DMS114 treated with DMSO at 0.1 percent for 48 hours (cell line): ENCODE measurements at regions not wholly inside any gene's neighbourhood (a gene's known extent, or its start where the extent isn't known, plus 50 kb on each side); places are given as distances from the start of the nearest gene placed in this dataset.

Source experiments
- DNase-seq: peaks from one replicate; lab custom pipeline; 2025; ENCODE audit not compliant: unreplicated experiment; lab: John Stamatoyannopoulos, UW

DNA sequence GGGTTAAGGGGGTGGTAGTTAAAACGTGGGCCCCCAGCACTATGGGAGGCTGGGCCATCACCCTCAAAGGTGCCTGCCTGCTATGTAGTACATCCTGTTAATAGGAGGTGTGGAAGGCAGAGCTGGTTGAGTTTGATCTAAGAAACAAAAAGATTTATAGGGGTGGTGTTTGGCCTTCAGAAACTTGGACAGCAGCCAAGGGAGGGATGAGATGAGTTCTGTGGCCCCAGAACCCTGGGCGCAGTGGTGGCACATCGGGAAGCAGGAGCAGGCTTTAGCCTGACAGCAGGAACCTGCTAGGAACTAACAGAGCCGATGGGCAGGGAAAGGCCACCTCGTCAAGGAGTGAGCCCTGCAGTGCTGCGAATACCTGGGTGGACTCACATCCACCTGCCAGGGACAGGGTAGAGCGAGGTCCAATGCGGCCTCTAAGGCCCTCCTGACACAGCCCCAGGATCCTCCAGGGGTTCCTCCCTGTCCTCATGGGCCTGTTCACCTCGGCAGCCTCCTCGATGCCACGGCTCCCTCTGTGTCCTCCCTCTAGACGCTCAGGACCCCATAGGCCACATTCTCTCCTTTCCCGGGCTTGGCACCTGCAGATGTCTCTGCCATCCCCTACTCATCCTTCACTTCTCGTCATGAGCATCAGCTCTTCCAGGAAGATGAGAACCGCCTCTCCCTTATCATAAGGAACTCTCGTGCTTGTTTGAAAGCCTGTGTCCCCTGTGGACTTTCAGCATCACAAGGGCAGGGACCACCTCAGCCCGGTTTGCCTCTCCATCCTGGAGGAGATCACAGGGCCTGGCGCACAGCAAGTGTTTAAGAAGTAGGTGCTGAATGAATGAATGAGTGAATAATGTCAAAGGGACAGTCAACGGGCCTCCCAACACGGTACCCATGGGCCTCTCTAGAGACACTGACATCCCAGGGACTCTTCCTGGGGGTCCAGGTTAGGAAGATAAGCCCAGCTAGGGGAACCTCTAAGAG lies 103.5 kb upstream of the TNRC6C start:
- DNase-seq: no peak

DNA sequence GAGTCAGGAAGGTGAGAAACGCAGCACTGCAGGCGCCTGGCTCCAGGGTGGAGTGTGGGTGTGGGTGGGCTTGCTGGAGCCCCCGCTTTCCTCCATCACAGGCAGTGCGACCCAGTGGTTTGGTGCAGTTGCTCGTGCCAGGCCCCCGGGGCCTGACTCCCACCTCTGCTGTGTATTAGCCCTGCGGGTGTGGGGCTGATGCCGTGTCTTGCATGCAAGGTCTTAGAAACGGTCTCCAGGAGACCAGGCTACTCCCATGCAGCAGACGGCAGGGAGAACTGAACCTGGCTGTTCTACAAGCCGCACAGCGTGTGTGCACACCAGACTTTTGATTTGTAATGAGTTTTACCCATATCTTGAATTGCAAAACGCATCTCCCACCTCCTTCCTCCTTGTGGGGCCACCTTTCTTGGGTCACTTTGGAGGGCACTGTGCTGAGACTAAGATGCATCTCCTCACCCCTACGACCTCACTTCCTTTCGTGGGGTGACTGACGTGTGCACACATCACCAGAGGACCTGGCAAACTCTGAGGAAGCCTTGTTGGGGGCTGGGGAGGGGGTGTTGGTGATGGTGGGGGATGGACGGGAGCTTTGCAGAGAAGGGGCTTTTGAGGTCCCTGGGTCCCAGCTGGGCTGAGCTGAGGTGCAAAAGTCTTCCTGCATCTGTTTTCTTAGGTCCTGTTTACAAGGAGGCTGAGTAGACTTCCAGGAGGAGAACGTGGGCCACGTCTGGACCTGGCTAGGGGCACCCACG lies 101.8 kb upstream of the TNRC6C start:
- DNase-seq: no peak

DNA sequence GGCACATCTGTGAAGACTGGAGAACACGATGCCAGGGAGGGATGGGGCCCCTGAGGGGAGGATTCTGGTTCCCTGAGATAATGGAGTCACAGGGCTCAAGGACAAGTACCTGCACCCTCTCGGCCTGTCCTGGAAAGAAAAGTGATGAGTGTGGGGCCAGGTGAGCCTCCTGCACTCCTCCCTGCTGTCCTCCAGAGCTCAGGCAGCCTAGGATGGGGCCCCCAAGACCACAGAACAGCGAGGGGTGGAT lies 101.3 kb upstream of the TNRC6C start:
- no peak for DNase-seq

DNA sequence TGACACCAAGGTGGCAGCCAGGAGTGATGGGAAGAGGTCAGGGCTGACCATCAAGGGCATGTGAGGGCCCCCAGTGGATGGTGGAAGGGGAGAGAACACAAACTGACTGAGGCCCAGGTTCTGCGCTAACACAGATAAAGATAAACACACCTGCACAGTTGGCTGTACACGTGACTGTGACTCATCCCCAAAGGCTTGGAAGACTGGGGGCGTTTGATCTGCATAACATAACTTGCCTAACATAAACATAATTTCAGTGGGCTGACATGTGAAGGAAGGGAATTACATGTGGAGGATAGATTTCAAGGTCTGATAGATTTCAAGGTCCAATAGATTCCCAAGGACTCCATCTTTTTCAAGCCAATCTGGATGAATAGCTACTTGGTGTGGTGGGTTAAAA lies 100.9 kb upstream of the TNRC6C start:
- no peak for DNase-seq

DNA sequence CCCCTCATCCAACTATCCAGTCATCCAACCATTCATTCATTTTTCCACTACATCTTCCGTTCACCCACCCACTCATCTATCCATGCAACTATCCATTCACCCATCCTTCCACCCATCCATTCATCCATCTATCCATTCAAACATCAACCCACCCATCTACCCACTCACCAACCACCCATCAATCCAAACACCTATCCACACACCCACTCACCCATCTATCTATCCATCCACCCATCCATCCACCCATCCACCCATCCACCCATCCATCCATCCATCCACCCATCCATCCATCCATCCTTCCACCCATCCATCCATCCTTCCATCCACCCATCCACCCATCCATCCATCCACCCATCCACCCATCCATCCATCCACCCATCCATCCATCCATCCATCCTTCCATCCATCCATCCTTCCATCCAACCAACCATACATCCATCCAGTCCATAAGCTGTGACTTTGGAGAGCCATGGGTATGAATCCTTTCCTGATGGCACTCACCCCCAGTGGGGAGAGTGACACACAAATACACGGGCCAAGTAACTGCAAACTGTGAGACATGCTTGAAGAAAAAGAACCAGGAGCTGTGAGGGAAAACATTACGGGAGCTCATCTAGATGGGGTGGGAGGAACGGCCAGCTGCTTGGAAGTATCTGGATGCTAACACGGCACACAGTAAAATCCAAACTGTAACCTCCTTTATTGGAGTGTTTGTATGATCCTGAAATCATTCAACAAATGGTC lies 100.0 kb upstream of the TNRC6C start:
- DNase-seq: no peak

DNA sequence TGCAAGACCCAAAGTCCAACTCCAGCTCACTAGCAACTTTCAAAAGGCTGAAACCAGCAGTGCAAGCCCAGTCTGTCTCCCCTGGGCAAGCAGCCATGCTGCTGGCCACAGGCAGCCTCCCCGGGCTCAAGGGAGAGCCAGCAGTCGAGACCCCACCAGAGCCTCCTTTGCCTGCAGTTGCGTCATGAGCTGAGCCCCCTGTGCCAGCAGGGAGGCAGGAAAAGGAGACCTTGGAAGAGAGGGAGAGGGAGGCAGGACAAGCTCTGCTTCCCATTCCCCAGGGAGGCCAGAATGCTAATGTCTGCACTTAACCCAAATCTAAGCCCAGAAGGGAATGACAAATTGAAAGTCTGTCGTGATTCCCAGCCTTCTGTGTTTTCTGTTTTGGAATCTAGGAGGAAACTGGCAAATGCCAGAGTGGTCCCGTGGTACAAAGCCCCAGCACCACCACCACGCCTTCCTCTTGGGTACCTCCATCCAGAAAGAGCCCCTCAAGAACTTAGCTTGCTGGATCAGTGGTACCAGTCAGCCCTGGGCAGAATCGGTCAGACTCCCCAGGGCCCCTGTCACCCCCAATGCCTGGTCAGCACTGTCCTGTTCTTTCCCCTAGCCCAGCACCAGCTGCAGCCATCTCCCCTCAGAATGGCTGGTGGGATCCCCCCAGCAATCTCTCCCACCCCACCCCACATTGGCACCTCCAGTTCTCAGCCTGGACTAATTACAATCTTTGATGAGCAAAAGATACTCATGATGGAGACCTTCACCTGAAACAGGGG lies 99.3 kb upstream of the TNRC6C start:
- no peak for DNase-seq

DNA sequence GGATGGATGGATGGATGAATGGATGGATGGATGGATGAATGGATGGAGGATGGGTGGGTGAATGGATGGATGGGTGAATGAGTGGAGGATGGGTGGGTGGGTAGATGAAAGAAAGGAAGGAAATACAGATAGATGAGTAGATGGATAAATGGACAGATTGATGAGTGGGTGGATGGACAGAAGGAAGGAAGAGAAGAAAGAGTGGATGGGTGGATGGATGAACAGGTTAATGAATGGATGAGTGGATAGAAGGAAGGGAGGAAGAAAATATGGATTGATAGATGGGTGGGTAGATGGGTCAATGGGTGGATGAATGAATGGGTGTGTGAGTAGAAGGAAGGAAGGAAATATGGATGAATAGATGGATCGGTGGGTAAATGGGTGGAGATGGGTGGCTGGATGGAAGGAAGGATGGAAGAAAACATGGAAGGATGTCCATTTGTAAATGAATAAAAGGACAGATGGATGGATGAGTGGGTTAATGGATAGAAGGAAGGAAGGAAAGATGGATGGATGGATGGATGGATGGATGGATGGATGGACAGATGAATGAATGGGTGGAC lies 97.3 kb upstream of the TNRC6C start:
- no peak for DNase-seq

DNA sequence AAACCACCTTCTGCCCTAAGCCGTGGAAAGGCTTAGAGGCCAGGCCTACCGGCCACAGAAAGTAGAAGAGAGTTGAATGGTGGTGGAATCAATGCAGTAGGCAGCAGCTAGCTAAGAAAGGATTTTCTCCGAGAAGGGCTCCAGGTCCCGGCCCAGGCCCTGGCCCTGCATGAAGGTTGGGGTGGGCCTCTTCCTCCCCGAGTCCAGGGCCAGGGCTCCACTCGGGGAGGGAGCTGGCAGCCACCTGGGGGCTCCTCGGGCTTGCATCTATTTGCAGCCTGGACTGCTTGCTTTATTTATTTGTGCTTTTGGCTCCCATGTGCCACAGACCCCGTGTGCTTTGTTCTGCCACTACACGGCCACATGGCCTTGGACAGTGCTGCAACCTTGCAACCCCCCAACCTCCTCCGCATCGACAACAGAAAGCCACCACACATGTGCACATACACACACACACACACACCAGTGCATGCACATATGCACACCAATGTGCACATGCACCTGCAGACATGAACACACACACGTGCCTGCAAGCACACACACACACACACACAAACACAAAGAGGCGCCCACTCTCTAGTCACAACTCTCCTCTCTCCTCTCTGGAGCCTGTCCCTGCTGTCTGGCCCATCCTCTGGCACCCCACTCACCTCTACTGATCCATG lies 96.4 kb upstream of the TNRC6C start:
- DNase-seq: no peak

DNA sequence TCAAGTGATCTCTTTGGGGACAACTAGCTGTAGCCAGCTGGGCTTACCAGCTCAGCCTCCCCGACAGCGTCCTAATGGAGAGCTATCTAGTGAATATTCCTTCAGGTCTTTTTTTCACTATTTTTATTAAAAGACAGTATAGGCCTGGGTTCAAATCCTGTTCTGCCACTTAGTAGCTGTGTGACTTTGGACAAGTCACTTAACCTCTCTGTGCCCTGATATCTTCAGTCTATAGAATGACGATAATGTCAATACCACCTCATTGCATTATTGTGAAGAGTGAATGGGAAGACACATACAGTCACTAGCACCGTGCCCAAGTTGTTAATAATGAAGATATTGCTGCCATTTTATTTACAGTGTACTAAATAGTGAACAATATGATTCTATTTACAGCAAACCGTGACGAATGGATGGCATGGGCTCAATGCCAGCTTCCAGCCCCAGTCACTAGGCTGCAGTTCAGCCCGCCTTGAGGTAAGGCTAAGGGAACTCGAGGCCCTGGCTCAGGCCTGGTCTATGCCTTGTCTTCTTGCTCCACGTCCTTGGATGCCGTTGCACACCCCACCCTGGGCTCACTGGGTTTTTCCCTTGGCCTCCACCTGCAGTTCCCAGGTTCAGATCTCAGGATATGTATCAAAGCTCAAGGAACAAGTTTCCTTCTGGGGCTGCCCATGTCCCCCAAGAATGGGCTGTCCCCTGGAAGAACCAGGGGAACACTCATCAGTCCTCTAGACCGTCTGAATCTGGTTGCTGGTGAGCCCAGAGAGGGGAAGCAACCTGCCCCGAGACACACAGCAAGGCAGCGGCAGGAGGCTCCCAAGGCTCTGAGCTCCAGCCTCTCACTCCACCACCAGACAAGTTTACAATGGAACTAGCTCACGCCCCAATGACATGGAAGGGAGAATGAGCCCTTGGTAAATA lies 95.4 kb upstream of the TNRC6C start:
- DNase-seq: no peak

DNA sequence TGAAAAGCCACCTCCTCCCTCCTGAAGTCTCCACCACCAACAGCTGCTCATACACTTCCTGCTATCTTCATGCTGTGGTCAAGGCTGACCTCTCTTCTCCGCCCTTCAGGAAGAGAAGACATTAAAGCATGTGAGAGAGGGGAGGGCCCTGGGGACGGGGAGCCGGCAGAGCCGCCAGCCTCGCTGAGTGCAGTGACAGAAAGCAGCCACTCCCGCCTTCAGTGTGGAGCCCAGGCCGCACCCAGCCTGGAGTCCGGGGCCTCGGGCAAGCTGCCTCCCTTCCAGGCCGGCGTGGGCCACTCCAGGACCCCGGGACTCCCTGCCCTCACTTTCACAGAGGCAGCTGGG lies 94.7 kb upstream of the TNRC6C start:
- no peak for DNase-seq

DNA sequence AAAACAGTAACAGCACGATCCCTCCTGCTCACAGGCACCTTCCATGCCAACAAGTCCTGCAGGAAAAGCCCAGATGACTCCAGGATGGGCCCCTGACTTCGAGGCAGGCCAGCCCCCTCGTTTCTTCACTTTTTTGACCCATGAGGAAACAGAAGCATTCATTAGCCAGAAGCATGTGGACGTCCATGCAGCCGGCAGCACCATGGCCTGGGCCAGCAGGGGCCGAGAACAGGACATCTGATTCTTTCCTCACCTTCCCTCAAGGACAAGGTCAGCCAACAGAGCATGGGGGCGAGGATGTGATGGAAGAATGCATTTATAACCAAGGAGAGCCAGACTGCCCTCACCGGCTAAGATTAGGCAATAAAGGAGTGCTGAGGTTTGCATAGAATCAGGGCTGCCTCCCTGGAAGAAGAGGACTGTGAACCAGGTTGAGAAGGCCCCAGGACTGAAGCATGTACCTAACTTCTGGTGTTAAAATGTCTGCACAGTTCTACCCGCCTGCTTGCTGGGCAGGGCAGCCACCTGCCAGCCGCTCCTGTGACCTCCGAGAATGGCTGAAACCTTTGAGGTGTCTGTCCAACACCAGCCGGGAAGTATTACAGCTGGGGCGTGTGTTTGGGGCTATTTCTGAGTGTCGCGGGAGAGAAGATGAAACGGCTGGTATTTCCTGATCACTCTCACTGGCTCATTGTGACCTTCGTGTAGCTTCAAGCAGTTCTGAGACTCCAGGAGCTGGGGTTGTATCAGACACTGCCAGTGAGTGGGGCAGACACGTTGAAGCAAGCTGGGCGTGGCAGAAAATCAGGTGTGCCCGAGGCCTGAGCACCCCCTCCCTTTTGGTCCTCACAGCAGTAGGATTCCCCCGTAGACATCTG lies 94.0 kb upstream of the TNRC6C start:
- no peak for DNase-seq

DNA sequence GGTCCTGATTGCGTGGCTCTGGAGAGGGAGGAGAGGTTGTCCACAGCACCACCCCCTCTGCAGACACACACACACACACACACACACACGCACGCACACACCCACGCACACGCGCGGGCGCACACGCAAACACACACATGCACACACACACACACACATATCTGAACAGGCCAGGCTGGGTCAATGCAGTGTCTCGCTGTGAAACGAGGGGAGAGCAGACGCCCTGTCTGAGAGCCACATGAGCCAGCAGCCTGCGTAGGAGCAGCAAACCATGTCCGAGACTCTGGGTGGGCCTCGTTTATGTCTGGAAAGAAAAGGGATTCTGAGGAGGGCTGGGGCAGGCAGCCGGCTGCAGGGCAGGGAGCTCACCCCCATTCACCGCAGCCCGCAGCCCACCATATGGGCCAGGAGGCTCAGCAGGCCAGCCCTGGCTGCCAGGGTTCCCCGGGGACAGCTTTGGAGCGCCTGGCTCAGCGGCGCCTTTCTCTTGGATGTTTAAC lies 93.3 kb upstream of the TNRC6C start:
- DNase-seq: no peak

DNA sequence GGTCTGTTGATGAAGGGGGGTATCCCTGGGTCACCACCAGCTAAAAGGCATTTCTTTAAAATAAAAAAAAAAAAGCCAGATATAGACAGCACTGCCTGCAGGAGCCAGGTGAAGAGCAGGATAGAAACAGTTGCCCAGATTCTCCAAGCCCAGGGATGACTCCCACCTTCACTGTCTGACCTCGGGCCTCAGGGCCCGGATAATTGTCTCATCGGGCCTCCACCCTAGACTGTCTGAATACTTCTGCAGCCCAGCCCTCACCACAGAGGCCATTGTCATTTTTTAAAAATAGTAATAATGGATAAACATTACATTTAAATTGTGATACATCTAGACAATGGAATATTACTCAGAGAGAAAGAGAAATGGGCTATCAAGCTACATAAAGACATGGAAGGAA lies 92.8 kb upstream of the TNRC6C start:
- no peak for DNase-seq

DNA sequence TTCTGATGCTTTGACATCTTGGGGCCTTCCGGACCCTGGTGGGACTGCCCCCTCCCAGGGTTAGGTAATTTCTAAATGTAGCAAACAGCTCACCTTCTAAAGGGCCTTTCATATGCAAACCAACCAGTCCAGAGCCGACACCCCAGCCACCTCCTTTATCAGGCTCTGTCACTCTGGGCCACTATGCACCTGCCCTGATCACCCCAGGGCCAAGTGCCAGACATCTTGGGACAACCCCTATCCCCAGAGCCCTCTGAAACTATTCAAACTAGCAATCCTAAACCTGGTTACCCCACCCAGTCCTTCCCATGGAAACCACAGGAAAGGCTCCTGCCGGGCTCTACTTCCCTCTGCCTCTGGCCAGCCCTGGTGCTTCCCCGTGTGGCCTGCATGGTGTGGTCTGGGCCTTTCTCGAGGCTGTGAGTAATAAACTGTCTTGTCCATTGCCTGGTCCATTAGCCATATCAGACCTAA lies 91.2 kb upstream of the TNRC6C start:
- no peak for DNase-seq

DNA sequence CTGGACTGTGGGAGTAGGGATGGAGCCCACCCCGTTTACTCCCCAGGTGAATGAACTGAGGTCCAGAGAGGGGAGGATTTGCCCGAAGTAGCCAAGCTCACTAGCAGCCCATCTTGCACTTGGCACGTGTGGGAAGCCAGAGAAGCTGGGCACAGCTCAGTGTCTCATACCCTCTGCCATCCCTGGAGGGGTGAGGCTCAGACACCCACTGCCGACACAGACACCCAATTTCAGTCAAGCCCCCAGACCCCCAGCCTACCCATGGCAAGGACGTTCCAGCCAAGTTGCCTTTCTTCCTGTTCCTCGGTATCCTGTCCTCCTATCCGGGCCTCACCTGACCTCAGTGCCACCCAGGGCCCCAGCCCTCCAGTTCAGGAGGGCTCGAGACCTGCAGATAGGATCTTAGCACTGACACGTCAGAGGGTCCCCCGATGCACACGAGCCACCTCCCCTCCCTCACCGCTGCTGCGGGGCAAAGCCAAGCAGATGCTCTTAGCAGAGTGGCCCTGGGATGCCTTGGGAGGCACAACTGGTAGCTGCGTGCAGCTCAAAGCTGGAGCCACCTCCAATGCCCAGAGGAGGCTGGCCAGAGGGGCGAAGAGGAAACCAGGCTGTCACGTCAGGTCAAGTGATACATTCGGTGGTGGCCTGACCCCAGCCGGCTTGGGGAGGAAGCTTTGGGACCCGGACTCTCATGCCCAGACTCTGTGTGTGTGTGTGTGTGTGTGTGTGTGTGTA lies 90.4 kb upstream of the TNRC6C start:
- no peak for DNase-seq

DNA sequence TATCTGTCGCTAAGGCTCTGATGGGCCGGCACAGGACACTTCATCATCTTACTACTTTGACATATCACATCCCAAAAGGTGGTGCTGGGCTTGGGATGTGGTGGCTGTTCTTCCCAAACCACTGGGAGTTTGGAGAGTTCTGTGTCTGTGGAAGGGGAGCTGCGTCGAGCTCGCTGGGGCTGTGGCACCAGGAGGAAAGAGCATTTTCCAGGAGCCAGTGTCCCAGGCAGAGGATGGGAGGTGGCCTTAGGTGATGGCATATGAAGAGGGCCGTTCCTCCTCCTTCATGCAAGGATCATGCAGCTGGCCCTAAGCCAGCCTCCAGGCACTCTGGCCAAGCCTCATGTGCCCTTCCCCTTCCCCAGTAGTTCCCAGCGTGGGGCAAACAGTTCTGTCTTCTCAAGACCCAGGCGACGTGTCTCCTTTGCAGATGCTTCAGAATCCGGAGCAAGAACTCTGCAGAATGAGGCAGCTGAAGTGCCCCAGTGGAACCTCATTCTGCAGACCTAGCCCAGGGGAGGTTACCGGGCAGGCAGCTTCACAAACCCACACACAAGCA lies 89.4 kb upstream of the TNRC6C start:
- no peak for DNase-seq

DNA sequence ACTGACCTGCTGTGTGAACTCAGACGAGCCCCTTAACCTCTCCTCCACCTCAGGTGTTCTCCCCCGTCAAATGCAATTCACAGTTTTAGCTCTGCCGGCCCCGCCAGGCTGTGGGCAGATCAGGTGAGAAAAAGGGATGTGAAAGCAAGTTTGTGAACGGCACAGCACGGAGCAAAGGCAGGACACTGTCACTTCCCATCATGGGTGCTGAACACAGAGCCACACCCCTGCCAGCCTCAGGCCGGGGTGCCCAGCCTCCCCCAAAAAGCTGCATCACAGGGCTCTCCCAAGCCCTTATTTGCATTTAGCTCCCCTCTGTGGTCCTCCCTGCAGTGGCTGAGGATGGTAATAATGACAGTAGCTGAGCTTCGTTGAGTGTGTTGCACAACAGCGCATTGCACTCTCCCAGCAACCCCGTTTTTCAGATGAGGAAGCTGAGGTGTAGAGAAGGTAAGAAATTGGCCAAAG lies 88.8 kb upstream of the TNRC6C start:
- no peak for DNase-seq
